GM12865 (cell line): ENCODE measurements at regions not wholly inside any gene's neighbourhood (a gene's known extent, or its start where the extent isn't known, plus 50 kb on each side); places are given as distances from the start of the nearest gene placed in this dataset.

Experiments
- DNase-seq: peaks from one replicate; pipeline ENCODE4 v3.0.0; 2010; ENCODE audit warnings: low read depth
- H3K4me3 ChIP-seq: 2 replicates; pipeline ENCODE4 v1.5.1; 2011; ENCODE audit warnings: mild to moderate bottlenecking, low read depth, low read length, control low read depth
- TF ChIP-seq, protein P1 (sequence below): IDR thresholded peaks from 2 replicates; pipeline ENCODE4 v1.5.1; 2011; ENCODE audit warnings: low read length, control low read depth, low read depth, inconsistent platforms; ENCODE audit not compliant: insufficient read depth; ENCODE audit errors: missing control alignments

DNA sequence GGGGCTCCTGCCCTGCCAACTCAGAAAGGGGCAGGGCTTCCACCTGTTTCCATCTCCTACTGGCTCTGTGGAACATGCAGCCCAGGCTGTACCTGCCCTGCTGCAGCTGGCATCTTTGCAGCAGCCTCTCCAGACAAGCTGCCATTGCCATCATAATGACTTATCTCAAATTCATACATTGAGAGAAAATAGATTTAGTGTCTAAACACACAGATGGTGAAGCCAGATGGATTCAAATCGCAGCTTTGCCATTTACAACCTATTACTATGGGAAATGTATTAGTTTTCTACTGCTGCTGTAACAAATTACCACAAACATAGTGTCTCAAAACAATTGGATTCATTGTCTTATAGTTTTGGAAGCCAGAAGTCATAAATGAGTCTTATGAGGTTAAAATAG is 260.0 kb downstream of the KCNA4 start:
- TF ChIP-seq, protein P1, sequence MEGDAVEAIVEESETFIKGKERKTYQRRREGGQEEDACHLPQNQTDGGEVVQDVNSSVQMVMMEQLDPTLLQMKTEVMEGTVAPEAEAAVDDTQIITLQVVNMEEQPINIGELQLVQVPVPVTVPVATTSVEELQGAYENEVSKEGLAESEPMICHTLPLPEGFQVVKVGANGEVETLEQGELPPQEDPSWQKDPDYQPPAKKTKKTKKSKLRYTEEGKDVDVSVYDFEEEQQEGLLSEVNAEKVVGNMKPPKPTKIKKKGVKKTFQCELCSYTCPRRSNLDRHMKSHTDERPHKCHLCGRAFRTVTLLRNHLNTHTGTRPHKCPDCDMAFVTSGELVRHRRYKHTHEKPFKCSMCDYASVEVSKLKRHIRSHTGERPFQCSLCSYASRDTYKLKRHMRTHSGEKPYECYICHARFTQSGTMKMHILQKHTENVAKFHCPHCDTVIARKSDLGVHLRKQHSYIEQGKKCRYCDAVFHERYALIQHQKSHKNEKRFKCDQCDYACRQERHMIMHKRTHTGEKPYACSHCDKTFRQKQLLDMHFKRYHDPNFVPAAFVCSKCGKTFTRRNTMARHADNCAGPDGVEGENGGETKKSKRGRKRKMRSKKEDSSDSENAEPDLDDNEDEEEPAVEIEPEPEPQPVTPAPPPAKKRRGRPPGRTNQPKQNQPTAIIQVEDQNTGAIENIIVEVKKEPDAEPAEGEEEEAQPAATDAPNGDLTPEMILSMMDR = no peak
- DNase-seq = no peak
- H3K4me3 ChIP-seq = no peak overlapping the region

DNA sequence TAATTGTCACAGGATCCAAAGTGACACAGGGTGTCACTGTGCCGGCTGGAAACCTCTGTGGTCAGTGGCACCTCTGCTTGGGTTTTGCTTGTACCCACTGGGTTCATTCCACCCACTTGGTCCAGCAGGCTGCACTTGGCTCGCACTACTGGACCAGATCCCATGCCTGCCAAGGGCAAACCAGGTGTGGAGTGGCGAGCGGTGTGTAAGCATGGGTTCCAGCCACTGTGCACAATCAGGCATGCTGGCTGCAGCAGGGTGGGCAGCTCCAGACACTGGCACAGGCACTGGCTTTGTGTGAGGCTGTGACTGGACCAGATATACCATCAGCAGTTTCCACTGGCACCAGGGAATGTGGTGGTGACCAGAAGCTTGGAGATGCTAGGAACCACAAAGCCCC is 261.4 kb downstream of the KCNA4 start:
- no peak for DNase-seq
- TF ChIP-seq, protein P1 = no peak
- H3K4me3 ChIP-seq = no peak overlapping the region

DNA sequence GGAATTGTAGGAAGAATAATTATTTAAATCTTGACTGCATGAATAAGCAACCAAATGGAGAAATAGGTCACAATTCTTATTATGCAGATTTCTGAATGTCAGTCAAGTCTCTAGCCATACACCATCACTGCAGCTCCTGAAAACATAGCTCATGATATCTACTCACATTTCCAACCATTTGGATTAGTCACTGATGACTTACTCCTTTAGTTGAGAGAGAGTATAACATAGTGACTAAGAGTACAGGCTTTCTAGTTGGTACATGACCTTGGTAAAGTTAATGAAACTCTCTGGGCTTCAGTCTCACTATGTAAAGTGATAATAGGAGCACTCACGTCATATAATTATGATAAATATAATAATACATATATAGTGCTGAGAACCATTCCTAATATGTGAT is 265.2 kb downstream of the KCNA4 start:
- TF ChIP-seq, protein P1 = no peak
- no peak overlapping the region for H3K4me3 ChIP-seq
- no peak for DNase-seq

DNA sequence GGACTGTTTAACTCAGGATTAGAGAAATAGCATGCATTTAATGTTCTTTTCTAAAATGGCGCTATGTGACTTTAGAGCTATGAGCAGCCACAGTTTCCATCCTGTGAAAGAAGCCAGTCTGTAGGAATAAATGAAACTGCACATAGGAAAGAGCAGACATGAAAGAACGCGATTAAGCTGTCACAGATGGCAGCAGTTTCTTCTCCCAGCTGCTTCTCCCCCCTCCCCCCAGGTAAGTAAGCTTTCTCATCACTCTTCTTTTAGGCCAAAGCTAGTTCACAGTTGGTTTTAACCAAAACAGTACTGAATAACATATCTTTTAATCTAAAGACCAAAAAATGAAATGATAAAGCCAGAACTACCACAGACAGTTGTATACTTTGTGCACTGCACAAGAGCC is 266.4 kb downstream of the KCNA4 start:
- DNase-seq = no peak
- no peak overlapping the region for H3K4me3 ChIP-seq
- TF ChIP-seq, protein P1 = no peak

DNA sequence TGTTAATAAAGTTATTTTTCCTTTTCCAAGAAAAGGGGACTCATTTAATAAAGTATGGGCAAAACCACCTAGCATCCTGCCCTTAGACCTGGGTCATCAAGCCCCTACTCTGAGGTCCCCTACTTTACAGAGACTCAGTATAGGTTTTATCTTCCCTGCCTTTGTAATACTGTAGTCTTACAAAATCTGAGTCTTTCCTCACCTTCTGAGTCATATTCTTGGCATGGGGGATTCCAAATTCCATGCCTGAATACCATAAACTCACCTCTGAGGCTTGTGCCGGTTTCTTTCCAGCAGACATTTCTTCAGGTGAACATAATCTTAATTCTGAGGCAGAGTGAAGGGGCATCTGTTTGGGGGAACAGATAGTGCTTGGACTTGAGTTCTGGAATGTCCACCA is 282.5 kb downstream of the KCNA4 start:
- no peak for DNase-seq
- TF ChIP-seq, protein P1 = no peak
- H3K4me3 ChIP-seq = no peak overlapping the region

DNA sequence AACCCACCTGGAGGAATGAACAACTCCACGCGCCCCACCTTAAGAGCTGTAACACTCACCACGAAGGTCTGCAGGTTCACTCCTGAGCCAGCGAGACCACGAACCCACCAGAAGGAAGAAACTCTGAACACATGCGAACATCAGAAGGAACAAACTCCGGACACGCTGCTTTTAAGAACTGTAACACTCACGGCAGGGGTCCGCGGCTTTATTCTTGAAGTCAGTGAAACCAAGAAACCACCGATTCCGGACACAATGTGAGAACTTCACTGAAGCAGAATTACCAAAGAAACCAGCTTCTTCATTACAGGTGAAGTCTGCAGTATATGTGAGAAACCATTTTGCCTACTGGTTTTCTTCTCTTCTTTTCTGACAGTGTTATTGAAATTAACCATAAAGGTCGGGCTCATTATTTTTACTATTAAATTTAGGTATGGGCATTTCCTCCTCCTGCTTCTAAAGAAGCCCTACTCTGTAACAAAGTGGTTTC is 303.0 kb downstream of the KCNA4 start:
- TF ChIP-seq, protein P1 = no peak
- H3K4me3 ChIP-seq = no peak overlapping the region
- DNase-seq = no peak

DNA sequence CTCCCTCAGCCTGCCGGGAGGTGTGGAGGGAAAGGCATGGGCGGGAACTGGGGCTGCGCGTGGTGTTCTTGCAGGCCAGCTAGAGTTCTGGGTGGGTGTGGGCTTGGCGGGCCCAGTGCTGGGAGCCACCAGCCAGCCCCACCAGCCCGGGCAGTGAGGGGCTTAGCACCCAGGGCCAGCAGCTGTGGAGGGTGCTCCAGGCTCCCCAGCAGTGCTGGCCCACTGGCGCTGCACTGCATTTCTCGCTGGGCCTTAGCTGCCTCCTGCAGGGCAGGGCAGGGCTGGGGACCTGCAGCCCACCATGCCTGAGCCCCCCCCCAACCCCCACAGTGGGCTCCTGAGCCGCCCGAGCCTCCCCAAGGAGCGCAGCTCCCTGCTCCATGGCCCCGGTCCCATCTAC is 304.2 kb downstream of the KCNA4 start:
- no peak for DNase-seq
- TF ChIP-seq, protein P1 = no peak
- H3K4me3 ChIP-seq = no peak overlapping the region
